Right renal cortex interstitium (tissue), 3 donors: ENCODE measurements at regions not wholly inside any gene's neighbourhood (a gene's known extent, or its start where the extent isn't known, plus 50 kb on each side); places are given as distances from the start of the nearest gene placed in this dataset.
A peak's percentile ranks its signal among the peaks of the same experiment; 100 is the strongest.

Experiments used
- DNase-seq, 3 donors: peaks; one replicate each; pipeline ENCODE4 v3.0.0-alpha.2; 2013; ENCODE audit warnings: low read depth in 3 of 3, low spot score in 2 of 3

GRCh38 chr13:29713839-29714238, 118.4 kb upstream of the SLC7A1 start:
- no peak for DNase-seq

GRCh38 chr13:29711776-29712175, 116.3 kb upstream of the SLC7A1 start:
- peak in 1 of 3 donors; percentile 32 for DNase-seq

- no peak for DNase-seq
Observed at GRCh38 chr13:29710511-29710910, 115.0 kb upstream of the SLC7A1 start.

DNA sequence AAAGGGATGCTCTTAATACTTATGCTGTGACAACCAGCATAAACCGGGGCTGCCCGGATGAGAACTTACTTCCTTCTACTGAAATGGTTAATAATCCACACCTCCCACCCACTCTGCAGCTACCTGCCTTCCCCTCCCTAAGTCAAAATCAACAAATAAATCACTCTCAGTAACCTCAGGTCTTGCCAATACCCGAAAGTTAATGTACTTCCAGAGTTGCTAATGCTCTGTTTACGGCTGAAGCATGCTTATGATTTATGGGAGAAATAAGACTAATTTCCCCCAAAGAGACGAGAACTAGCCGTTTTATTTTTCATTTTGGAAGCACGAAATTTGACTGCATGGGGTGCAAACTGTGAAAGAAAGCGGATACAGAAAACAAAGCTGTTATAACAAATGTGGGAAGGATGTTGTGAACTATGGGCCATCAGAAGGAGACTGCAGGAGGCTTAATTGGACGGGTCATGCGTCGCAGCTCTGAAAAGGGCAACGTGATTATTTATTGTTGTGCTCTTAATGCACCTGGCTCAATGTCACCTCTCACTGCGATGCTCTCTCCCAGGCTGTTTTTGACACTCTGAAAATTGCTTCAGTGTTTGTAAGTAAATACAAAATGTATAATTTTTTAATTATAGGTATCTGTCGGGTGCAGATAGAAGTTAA, 114.0 kb upstream of the SLC7A1 start:
- DNase-seq = no peak

DNA sequence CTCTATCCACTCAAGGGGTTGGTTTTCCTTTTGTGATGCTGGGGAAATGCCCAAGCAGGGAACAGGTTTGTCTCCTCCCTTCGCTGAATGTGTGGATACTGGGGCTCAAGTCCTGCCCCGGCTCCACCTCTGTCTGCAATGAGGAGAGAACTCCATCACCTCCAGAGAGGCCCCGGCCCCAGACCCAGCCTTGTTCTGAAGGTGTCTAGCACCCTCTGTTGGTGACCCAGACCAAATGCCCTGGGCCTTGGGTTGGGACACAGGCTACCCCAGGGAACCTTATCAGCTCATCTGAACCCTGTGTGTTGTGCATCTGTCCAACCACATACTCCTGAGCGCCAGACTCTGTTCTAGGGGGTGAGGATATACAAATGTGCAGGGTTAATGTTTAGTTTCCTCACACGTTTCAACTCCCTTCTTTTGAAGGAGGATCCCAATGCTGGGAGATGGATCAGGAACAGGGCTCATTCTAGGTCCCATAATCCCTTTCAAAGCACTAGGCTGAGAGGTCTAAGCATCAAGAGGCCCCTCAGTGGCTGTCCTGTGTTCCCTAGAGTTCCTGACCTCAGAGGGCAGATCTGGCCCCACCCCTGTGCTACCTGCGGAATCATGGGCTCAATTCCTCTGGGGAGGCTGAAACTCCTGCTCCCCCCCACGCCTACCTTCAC, 112.5 kb upstream of the SLC7A1 start:
- DNase-seq = no peak

DNA sequence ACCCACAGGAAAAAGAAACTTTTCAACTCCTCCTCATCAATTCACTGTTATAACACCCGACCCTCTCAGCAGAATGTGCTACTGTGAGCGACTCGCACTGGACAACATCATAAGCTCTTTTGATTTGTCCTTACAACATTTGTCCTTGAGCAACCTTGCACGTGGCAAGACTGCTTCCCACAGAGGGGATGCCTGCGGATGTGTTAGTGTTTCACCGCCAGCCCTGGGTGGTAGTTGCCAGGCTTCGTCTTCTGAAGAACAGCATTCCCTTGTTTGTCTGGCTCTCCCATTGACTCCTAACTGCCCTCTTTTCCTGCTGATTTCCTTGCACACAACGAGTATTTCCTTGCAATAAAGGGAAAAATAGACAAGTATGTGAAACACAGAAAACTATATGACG, 111.4 kb upstream of the SLC7A1 start:
- DNase-seq = no peak

DNA sequence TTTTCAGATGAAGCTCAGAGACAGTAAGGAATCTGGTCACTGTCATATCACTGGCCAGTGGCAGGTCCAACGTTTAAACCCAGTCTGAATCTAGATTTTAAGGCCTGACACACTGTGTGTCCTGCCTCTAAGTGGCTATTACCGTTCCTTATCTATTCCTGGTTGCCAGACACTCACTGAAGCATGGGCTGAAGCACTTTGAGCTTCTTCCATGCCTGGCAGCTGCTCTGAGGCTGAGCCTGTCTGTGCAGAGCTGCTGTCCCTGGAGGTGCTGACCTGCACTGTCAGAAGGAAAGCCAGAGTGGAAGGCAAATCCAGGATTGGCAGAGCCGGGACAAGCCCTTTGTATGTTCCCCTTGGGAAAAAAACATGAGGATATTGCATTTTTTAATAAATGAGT, 109.2 kb upstream of the SLC7A1 start:
- no peak for DNase-seq

DNA sequence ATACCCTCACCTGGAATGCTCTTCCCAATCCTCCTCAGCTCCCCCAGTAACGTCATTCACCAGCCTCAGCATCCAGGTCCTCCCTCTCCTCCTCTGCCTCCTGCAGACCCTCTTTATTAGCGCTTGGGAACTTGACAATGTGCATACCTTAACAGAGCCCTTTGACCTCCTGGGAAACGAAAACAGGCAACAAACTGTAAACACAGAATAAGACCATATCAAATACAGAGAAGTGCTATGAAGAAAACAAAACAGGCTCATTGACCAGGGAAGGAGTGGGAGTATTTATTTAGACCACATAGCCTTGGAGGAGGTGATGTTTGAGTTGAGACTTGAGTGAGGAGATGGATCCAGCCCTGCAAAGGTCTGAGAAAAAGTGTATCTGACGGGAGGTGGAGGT, 107.9 kb upstream of the SLC7A1 start:
- no peak for DNase-seq

GRCh38 chr13:29702912-29703351, 107.4 kb upstream of the SLC7A1 start:
- DNase-seq = no peak

DNA sequence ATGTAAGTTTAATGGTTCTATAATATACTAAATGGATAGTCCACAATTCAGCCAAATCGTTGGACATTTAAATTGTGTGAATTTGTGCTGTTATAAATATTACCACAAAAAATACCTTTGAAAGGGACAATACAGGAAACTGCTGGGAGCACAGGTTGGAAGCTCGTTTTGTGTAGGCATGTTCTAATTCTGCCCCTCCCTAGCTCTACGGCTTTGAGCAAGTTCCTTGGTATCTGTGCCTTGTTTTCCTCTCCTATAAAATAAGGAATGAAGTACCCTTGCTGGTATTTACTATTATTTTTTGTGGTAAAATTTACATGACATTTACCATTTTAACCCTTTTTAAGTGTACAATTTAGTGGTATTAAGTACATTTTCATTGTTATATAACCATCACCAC, 102.6 kb upstream of the SLC7A1 start:
- no peak for DNase-seq

GRCh38 chr13:29696606-29697005, 101.1 kb upstream of the SLC7A1 start:
- DNase-seq = no peak

DNA sequence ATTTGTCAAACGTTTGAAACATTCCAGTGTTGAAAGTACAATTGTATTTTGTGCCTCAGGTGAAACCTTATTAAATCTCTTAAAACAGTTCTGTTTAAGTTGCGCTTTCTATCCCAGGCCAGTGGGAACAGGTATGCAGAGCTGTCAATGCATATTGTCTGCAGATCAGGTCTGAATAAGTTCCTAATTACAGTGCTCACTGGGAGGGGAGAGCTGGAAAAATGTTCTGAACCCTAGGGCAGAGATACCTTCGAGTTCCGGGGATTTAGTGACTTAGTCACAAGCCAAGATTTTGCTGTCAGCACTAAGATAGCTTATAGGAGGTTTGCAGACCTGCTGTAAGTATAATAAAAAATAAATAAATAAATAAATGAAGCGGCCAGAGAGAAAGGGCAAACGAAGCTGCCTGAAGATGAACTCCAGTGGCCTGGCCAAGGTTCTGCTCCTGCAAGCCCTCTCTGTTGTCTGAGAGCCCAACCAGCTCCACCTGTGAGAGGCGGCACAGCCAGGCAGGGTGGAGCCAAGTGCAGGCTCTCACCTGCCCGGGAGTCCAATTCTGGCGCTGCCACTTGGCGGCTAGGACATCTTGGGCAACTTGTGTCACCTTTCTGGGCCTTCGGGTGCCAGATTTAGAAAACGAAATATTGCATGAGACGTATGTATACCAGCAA, 97.9 kb upstream of the SLC7A1 start:
- no peak for DNase-seq

DNA sequence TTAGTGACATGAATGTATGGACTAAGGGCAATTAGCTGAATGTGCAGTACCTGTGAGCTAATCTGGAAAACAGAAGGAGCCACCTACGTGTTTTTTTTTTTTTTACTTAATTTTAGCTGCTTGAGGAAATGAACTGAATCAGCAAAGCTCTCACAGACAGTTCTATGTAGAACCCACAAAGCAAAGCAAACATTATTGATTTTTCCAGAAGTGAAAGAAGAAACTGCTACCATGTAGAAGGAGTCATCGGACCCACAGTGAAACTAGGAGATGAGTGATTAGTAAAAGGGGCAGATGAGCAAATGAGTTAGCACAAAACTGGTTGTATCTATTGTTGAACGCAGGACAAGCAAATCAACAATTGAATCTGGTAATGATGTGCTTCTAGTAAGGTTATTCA, 94.1 kb upstream of the SLC7A1 start:
- no peak for DNase-seq

GRCh38 chr13:29688193-29688592, 92.7 kb upstream of the SLC7A1 start:
- no peak for DNase-seq

DNA sequence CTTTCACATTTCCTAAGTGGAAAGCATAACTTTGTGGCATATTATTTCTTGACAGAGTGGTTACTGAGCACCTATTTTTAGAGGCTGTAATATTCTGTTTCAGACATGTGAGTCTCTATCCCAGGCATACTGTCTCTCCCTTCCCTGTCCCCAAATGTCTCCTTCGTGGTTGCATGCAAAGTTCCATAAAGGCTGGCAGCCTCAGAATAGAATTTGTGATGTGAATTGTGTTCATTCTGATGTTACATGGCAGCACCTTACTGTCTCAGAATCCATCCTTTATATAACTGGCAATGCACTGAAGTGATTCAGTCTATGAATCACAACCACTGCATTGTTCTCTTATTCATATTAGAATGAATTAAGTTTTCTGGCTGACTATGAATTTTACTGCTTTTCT, 89.0 kb upstream of the SLC7A1 start:
- DNase-seq = no peak

GRCh38 chr13:29683041-29683440, 87.6 kb upstream of the SLC7A1 start:
- DNase-seq = no peak

DNA sequence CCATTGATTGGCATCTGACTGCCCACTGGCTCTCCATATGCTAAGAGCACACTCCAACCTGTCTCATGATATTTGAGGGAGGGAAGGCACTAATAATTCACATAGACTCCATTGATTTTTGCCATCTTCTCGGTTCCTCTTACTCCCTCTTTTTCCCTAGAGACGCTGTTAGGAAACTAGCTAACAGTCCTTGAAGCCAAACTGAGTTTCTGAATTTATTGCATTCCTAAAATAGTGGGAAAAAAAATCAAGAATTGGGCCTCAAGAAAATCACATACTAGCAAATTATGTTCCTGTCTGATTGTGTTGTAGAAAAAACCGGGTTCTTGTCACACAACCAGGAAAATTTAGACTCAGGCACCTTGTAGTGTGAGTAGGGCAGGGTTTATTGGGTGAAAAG, 86.4 kb upstream of the SLC7A1 start:
- no peak for DNase-seq

DNA sequence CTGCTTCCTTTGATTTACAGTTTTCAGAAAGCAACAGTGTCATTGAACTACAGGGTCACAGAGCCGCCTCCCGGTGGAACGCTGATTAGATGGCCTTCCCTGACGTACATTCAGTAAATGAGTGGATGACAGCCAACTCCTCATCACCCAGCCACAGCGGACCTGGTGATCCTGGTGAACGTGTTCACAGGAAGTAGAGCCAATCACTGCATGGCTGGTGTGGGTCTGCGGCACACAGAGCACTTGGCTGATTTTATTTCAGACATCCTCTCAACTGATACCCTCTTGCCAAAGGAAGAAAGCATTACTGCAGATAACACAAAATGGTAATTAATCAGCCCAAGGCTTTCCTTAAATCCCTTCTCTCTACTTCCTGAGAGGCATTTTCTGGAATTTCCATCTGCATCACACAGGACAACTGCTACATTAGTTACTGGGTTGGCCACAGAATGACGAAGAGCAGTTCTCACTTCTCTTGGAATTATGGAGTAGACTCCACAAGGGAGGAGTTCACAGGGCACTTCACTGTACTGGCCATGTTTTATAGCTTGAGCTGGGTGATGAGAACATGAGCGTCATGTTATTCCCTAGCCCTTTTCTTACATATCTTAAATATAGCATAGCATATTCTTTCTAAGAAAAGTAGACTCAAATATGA, 84.0 kb upstream of the SLC7A1 start:
- DNase-seq = no peak

GRCh38 chr13:29677627-29678026, 82.1 kb upstream of the SLC7A1 start:
- no peak for DNase-seq

GRCh38 chr13:29676941-29677452, 81.5 kb upstream of the SLC7A1 start:
- DNase-seq = no peak

DNA sequence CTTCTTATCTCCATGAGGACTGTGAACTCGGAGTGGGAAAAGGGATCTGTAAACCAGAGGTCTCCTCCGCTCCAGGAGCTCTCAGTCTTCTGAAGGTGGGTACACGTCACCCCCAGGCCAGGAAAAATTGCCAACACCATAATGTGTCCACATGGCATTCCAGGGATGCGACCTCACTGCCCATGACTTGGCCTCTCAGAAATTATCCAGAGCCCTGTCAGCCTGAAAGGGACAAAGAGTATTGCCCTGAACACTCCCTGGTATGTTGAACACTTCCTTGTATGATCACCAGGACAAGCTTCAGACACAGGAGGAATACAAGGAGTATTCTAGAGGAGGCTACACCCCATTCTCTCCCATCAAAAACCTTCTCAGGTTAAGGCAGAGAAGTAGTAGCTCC, 81.0 kb upstream of the SLC7A1 start:
- DNase-seq = no peak
